Stimulated activated CD4-positive, alpha-beta T cell treated with anti-CD3 and anti-CD28 coated beads, Interleukin-4, amount 100 ng/mL, for 48 hours (primary cell): ENCODE measurements at regions not wholly inside any gene's neighbourhood (a gene's known extent, or its start where the extent isn't known, plus 50 kb on each side); places are given as distances from the start of the nearest gene placed in this dataset.

Experiments used
- DNase-seq, 2 donors: peaks; one replicate each; pipeline ENCODE4 v3.0.0-alpha.2; 2020; ENCODE audit warnings: low read depth in 2 of 2

GRCh38 chr4:117801756-117802155 is 232.5 kb upstream of the NDST3 start:
- DNase-seq: no peak

GRCh38 chr4:117811731-117812130 is 222.6 kb upstream of the NDST3 start:
- DNase-seq: no peak

GRCh38 chr4:117814277-117815246 is 219.7 kb upstream of the NDST3 start:
- DNase-seq: no peak

- no peak for DNase-seq
These were observed 217.0 kb upstream of the NDST3 start for GRCh38 chr4:117817301-117817700.

GRCh38 chr4:117821834-117822233 is 212.5 kb upstream of the NDST3 start:
- no peak for DNase-seq

GRCh38 chr4:117823388-117823787 is 210.9 kb upstream of the NDST3 start:
- DNase-seq: no peak

- no peak for DNase-seq
These were observed 208.7 kb upstream of the NDST3 start for GRCh38 chr4:117825600-117825999.

- no peak for DNase-seq
These were observed 203.1 kb upstream of the NDST3 start for GRCh38 chr4:117831060-117831683.

- no peak for DNase-seq
These were observed 198.7 kb upstream of the NDST3 start for GRCh38 chr4:117835566-117835965.

- no peak for DNase-seq
These were observed 189.7 kb upstream of the NDST3 start for GRCh38 chr4:117844594-117844993.

- no peak for DNase-seq
These were observed 189.0 kb upstream of the NDST3 start for GRCh38 chr4:117845270-117845669.

- DNase-seq: no peak
These were observed 186.4 kb upstream of the NDST3 start for GRCh38 chr4:117847849-117848248.

GRCh38 chr4:117868201-117868600 is 166.1 kb upstream of the NDST3 start:
- DNase-seq: no peak

GRCh38 chr4:117873779-117874178 is 160.5 kb upstream of the NDST3 start:
- DNase-seq: no peak

GRCh38 chr4:117874216-117874615 is 160.1 kb upstream of the NDST3 start:
- DNase-seq: no peak

- no peak for DNase-seq
These were observed 144.3 kb upstream of the NDST3 start for GRCh38 chr4:117889978-117890377.

GRCh38 chr4:117893207-117893606 is 141.1 kb upstream of the NDST3 start:
- no peak for DNase-seq

- no peak for DNase-seq
These were observed 135.8 kb upstream of the NDST3 start for GRCh38 chr4:117898496-117898895.

GRCh38 chr4:117900832-117901231 is 133.5 kb upstream of the NDST3 start:
- no peak for DNase-seq

- DNase-seq: no peak
These were observed 126.6 kb upstream of the NDST3 start for GRCh38 chr4:117907646-117908045.

- no peak for DNase-seq
These were observed 125.7 kb upstream of the NDST3 start for GRCh38 chr4:117908306-117909207.

GRCh38 chr4:117916728-117917127 is 117.6 kb upstream of the NDST3 start:
- DNase-seq: no peak
